ENCODE measurements at regions not wholly inside any gene's neighbourhood (a gene's known extent, or its start where the extent isn't known, plus 50 kb on each side); places are given as distances from the start of the nearest gene placed in this dataset.

DNA sequence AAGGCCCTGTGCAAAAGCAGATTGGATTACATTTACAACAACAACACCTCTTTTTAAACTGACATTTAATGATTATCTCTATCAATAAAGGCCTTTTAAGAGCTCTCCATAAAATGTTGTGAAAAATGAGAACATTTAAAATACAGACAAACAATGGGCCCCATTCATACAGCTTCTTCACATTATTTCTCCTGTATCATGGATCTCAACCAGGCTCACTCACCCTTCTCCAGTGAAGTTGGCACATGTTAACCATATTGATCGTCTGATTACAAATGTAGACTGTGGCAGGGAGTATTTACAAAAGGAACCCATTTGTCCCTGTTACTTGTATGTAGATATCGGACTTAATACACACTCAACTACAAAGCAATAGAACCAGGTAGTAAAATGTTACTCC is 220.2 kb upstream of the BTG1 start:
- TF ChIP-seq POLR2AphosphoS5 (IDR thresholded peaks at IDR 0.05; ENCODE audit: borderline replicate concordance, low read depth, low read length) (no peak), EZH2 (IDR thresholded peaks at IDR 0.05) (no peak), FOXP2 (optimal IDR thresholded peaks at IDR 0.05; ENCODE audit: control extremely low read depth, extremely low read length, insufficient read depth) (no peak)
